H54 (cell line): ENCODE measurements at regions not wholly inside any gene's neighbourhood (a gene's known extent, or its start where the extent isn't known, plus 50 kb on each side); places are given as distances from the start of the nearest gene placed in this dataset.

Experiments
- DNase-seq: peaks from one replicate; pipeline ENCODE4 v3.0.0; 2011; ENCODE audit warnings: low spot score, mixed read lengths; ENCODE audit not compliant: insufficient read length
- FAIRE-seq: peaks from 3 replicates; lab custom pipeline; 2011; peaks lifted over from hg19 to GRCh38; lab: Jason Lieb, UNC
- POLR2A ChIP-seq: IDR thresholded peaks from 2 replicates; pipeline ENCODE4 v1.6.1; 2011; ENCODE audit warnings: low read depth, mild to moderate bottlenecking, low read length

GRCh38 chr12:108075561-108075960 lies 53.5 kb upstream of the WSCD2 start:
- DNase-seq (no peak), FAIRE-seq (no peak)
- no peak for TF ChIP-seq POLR2A

DNA sequence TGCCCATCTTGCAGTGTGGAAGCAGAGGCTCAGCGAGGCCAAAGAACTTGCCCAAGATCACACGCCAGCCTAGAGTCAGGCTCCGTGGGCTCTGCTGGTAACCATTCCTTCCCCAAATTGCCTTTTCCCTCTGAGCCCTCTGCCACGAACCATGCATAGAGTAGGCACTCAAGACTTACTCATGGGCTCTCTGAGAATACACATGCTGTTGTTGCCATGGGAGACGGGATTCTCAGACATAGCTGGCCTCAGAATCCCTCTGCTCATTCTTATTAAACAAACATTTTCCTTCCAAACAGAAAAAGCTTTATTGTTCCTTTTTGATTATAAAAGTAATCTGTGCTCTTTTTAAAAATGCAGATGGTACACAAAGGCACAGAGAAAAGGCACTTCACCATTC lies 52.5 kb upstream of the WSCD2 start:
- no peak for DNase-seq
- no peak for TF ChIP-seq POLR2A

GRCh38 chr12:108078428-108078827 lies 50.7 kb upstream of the WSCD2 start:
- FAIRE-seq (no peak), DNase-seq (no peak)
- no peak for TF ChIP-seq POLR2A

More for the DNA sequence above, 52.5 kb upstream of the WSCD2 start:
- FAIRE-seq = no peak
